ENCODE measurements at regions not wholly inside any gene's neighbourhood (a gene's known extent, or its start where the extent isn't known, plus 50 kb on each side); places are given as distances from the start of the nearest gene placed in this dataset.

DNA sequence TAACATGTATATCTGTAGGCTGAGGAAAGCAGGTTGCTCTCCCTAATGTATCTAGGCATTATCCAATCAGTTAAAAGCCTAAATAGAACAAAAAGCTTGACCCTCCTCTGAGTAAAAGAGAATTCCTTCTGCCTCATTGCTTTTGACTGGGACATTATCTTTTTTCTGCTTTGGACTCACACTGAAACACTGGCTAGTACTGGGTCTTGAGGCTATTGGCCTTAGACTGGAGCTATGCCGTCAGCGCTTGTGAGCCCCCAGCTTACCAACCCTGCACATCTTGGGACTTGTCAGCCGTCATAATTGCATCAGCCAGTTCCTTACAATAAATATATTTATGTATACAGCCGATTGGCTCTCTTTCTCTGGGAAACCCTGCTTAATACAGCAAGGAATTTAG lies 206.8 kb upstream of the ARHGAP24 start:
- TF ChIP-seq, protein P1, sequence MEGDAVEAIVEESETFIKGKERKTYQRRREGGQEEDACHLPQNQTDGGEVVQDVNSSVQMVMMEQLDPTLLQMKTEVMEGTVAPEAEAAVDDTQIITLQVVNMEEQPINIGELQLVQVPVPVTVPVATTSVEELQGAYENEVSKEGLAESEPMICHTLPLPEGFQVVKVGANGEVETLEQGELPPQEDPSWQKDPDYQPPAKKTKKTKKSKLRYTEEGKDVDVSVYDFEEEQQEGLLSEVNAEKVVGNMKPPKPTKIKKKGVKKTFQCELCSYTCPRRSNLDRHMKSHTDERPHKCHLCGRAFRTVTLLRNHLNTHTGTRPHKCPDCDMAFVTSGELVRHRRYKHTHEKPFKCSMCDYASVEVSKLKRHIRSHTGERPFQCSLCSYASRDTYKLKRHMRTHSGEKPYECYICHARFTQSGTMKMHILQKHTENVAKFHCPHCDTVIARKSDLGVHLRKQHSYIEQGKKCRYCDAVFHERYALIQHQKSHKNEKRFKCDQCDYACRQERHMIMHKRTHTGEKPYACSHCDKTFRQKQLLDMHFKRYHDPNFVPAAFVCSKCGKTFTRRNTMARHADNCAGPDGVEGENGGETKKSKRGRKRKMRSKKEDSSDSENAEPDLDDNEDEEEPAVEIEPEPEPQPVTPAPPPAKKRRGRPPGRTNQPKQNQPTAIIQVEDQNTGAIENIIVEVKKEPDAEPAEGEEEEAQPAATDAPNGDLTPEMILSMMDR (IDR thresholded peaks at IDR 0.05), result no peak
- no peak for TF ChIP-seq POLR2A (IDR thresholded peaks at IDR 0.05)

All from right lobe of liver (tissue), 4 donors.